C1 segment of cervical spinal cord (tissue), 14 donors: ENCODE measurements at regions not wholly inside any gene's neighbourhood (a gene's known extent, or its start where the extent isn't known, plus 50 kb on each side); places are given as distances from the start of the nearest gene placed in this dataset.
"Not testable (repeated sequence)": the region's sequence is repeated elsewhere in the genome, so short reads cannot be mapped to it uniquely, and the experiment has no call there.

Source experiments
- DNase-seq, 14 donors: peaks; one replicate each; lab custom pipeline; 2025; lab: John Stamatoyannopoulos, UW

GRCh38 chr14:53306267-53306721, 153.2 kb upstream of the DDHD1 start:
- peak in 11 of 14 donors; percentile 29 to 84 (median 58) for DNase-seq

- DNase-seq = peak in 4 of 14 donors; percentile 15 to 22 (median 18)
Observed at GRCh38 chr14:53304726-53305381, 151.7 kb upstream of the DDHD1 start.

DNA sequence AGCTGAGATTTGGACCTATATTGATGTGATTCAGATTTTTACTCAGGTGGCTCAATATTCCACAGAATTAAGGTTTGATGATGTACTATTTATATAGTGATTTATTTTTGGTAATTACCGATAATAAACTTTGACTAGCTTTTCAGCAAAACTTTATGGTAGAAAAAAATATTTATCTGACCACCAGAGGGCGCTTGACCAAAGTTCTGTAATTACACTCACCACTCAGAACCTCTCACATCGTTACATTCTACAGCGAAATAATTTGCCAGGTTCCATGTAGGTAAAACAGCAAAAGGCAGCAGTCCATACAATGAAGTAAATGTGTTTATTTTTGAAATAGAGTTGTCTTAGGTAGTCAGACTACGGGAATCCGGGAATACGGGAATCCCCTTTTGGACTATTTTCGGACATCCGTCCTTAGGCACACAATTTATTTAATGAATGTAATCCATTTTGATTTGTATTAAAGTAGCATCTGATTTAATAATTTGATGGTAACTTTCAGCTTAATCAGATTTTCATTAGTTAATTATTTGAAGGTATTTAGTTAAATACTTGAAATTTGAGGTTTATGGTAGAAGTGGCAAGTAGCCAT, 143.0 kb upstream of the DDHD1 start:
- peak in 3 of 14 donors; percentile 3 to 25 (median 22) for DNase-seq

GRCh38 chr14:53295372-53295771, 142.2 kb upstream of the DDHD1 start:
- DNase-seq = no peak

DNA sequence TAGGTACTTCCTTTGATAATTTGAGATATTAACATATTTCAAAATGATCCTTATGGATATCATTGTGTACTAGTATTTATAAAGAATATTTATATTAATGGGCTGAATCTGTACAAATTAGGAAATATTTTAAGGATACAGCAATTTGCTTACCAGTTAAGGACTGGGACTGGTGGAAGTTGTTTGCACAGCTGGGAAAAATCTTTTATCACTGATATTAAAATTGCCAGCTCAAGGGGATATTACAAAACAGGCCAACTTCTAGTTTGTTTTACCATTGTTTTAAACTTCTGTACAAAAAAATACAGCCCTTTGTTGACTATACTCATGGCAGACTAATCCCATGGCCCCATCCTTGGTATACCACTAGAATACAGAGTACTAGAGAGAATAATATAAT, 133.2 kb upstream of the DDHD1 start:
- DNase-seq = no peak

- DNase-seq = no peak
Observed at GRCh38 chr14:53285821-53286220, 132.7 kb upstream of the DDHD1 start.

GRCh38 chr14:53285064-53285463, 131.9 kb upstream of the DDHD1 start:
- no peak for DNase-seq

- DNase-seq = no peak
Observed at GRCh38 chr14:53278602-53279506, 125.7 kb upstream of the DDHD1 start.

DNA sequence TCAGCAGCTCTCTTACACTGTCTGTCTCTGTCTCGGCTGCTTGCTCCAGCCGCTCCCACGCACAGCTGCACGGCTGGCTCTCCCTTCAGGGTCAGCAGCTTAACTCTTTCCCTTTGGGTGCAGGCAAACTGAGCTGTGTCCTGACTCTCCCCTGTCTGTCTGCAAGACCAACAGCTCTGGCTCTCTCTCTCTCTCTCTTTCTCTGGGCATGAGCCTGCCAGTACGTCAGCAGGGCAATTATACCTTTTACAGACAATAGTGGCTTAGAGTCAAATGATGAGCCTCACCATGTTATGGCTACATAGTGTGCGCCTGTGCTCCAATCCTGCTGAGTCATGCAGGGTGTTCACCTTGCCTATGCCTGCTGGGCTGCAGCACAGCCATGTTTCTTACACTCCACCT, 120.5 kb upstream of the DDHD1 start:
- no peak for DNase-seq

DNA sequence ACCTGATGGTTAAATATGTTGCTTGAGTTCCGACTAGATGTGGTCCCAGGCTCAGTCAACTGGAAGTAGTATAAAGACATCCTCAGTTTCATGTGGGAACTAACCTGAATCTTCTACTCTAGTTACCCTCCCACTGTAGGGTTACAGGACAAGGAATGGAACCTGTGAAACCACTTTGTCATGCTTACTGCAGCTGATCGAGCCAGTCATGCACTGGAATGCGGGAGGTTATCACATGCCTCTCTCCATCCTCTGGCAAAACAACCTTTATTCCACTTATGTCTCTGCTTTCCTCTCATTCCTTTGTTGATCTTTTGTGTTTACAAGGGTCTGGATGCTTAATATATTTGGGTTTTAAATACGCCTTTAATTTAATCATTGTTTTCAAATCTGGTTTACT, 111.9 kb upstream of the DDHD1 start:
- no peak for DNase-seq

DNA sequence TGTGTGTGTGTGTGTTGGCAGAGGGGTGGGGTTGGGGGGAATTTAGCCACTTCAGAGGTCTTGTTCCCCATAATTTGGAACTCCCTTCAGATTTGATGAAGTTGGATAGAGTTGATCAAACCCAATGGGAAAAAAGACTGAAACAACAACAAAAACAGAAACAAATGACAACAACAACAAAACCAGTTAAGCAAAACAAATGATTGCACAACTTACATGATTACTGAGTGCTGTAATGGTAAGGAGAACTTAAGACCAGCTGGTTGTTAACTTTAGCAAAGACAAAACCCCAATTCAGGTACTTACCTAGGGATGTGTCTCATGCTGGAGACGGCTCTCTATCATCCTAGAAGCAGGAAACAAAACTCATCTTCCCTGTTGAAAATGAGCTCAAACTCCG, 107.8 kb upstream of the DDHD1 start:
- DNase-seq = no peak

DNA sequence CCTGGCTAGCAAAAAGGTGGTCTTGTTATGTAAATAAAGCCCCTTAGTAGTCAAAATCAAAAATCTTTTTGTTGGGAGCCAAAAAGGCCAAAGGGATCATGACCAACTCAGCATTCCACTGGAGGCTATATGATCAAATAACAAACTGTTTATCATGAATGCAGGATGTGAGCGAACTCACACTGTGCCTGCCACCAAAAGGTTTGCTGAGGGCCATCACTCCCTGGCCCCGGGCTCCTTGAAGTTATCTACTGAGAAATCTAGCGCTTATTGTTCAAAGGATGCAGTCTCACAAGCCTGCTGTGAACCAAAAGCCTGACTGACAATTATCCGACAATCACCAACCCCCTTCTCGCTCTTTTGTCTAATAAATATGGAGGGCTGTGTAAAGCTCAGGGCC, 107.2 kb upstream of the DDHD1 start:
- no peak for DNase-seq

DNA sequence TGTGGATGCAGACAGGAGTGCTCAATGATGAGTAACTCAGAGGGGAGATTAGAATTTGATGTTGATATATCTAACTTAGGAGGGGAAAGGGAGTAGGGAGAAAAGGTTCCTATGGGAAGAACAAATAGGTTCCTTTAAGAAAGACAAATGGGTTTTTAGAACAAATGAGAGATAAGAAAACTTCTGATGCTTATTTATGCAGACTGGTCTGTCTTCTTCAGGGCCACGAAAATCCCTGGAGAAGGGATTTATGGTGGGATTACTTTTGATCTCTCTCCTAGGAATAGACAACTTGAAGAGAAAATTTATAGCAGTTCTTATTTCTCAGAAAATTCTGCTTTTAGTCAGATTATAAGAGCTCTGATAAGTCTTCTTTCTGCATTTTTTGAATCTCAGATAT, 99.0 kb upstream of the DDHD1 start:
- no peak for DNase-seq

DNA sequence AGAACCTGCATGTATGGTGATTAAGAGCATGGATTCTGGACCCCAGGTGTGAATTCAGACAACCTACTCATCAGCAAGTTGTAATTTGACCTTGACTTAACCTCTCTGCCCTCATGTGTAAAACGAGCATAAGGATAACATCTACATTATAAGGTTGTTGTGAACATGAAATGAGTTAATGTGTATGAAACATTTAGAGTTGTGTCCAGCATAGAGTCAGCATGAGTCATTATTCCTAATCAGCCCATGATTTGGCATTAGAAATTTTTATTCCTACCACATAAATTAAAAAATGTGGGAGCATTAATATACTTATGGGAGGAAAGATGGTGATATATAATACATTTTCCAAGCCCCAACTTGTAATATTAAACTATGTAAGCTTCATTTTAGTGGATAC, 95.9 kb upstream of the DDHD1 start:
- DNase-seq = no peak

DNA sequence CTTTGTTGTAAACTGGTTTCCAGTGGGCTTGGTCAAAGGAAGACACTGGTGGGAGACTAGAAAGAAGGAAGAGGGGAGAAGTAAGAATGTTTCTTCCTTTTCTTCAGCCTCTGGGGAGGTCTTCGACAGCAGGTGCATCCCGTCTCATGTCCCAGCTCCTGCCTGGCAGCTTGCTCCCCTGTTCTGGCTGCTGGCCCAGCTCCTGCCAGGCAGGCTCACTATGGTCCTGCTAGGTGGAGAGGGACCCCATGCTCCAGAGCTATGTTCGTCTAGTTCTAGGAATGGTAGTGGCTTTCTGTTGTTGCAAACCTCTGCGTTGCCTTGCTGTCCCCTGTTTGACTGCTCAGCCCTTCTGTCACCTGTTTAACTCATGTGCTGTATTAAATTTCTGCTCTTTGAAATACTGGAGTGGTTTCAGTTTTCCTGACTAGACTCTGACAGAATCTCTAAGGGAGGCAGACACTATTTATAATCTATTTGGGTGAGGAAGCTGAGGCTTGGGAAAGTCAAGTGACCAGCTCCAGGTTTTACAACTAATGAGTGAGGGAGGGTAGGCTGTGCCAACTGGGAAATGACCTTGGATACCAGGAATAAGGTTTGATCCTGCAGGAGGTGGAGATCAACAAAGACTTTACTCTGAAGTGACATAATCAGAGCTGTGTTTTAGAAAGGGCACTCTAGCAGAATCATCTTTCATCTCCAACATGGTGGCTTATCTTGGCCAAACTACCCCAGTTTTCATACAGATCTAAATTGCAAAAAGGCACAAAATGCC, 94.7 kb upstream of the DDHD1 start:
- DNase-seq = no peak

DNA sequence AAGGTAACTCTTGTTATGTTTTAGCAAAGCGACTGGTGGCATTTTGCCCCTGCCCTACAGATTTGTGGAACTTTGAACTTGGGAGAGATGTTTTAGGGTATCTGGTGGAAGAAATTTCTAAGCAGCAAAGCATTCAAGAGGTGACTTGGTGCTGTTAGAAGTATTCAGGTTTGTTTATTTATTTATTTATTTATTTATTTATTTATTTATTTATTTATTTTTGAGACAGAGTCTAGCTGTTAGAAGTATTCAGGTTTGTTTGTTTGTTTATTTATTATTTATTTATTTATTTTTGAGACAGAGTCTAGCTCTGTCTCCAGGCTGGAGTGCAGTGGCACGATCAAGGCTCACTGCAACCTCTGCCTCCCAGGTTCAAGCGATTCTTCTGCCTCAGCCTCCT, 89.8 kb upstream of the DDHD1 start:
- DNase-seq = not testable (repeated sequence)

GRCh38 chr14:53237488-53237887, 84.4 kb upstream of the DDHD1 start:
- no peak for DNase-seq

DNA sequence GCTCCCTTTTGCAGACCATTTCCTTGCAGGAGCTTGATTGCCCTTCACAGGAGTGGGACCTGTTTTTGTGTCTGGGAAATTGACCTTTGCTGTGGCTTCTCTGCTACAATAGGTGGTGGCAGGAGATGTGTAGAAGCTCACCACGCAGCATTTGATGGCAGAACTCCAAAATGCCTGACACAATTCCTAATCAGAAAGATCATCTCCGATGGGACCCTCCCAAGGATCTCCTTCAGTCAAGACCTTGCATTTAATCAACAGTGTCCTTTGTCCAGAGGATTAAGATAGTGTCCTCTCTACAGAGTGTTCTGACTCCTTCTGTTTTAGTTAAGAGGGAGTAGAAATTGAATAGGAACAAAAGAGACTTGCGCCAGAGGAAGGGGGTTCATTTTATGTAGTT, 83.6 kb upstream of the DDHD1 start:
- DNase-seq = no peak

DNA sequence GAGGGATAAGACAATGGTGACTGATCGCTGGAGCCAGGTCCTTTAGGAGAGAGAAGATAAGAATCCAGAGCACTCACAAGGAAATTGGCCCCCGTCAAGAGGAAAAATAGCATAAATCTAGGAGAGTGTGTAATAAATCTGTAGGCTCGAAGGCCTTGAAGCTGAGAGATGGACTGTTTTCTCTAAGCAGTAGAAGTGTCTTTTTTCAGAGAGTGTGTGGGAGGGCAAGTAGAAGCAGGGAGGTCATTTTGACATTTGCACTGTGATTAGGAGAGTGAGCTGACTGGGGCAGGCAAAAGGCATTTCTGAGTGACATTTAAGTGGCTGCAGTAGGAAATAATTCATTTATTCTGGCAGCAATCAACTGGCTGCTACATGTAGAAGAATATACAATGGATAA, 78.0 kb upstream of the DDHD1 start:
- DNase-seq = no peak

- no peak for DNase-seq
Observed at GRCh38 chr14:53228966-53229365, 75.8 kb upstream of the DDHD1 start.

DNA sequence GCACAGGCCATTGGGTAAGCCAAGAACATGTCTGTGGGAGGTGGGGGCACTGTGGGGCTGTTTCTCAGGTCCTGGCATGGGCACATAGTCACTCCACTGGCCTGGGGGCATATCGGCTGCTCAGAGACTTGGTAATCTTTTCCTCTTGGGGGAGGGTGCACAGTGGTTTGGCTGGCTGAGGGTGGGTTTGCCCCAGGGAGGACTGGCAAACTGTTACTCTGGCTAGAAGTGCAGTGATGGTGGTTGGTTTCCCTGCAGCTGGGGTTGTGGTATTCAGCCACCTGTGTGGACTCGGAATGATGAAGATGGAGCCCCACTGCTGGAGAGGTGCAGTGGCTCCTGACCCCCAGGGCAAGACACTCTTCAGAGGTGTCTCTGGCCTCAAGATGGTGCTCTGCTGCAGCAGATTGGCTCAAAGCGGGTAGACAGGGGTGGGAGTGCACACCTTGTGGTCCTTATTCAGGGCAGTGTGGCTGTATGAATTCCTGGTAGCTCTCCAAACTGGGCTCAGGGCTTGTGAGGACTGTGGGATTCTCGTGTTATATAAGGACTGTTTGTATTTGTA, 74.1 kb upstream of the DDHD1 start:
- no peak for DNase-seq
